Left lobe of liver (tissue), 2 donors: ENCODE measurements at regions not wholly inside any gene's neighbourhood (a gene's known extent, or its start where the extent isn't known, plus 50 kb on each side); places are given as distances from the start of the nearest gene placed in this dataset.

ENCODE experiments used
- ATAC-seq: fragments of 200-7000 bp; cut with Tn5 transposase; one replicate; pipeline ENCODE4 v1.9.1; 2020; ENCODE audit warnings: mild to moderate bottlenecking, moderate library complexity
- DNase-seq: peaks from one replicate; pipeline ENCODE4 v3.0.0-alpha.2; 2020; ENCODE audit warnings: low spot score
- donor health status: DM: no; HTN: no; CAD: no; lungs with moderate emphysema.
- donor health status: DM: no; HTN: yes; CAD: no.

GRCh38 chr18:54100920-54101470 is 123.5 kb downstream of the MBD2 start:
- no peak for ATAC-seq

GRCh38 chr18:54100466-54100865 is 124.0 kb downstream of the MBD2 start:
- no peak for DNase-seq

More at GRCh38 chr18:54100920-54101470, 123.5 kb downstream of the MBD2 start:
- DNase-seq: no peak

GRCh38 chr18:54094474-54094873 is 130.0 kb downstream of the MBD2 start:
- ATAC-seq (no peak), DNase-seq (no peak)

More at GRCh38 chr18:54100466-54100865, 124.0 kb downstream of the MBD2 start:
- ATAC-seq: no peak

- ATAC-seq: no peak
- DNase-seq: no peak
Observed at GRCh38 chr18:54090856-54091255, 133.6 kb downstream of the MBD2 start.

- DNase-seq (no peak), ATAC-seq (no peak)
Observed at GRCh38 chr18:54089749-54090459, 134.6 kb downstream of the MBD2 start.

GRCh38 chr18:54086863-54087262 is 137.6 kb downstream of the MBD2 start:
- no peak for DNase-seq
- ATAC-seq: no peak

- no peak for DNase-seq
- ATAC-seq: no peak
Observed at GRCh38 chr18:54086046-54086802, 138.2 kb downstream of the MBD2 start.

GRCh38 chr18:54080858-54081257 is 143.6 kb downstream of the MBD2 start:
- no peak for ATAC-seq
- no peak for DNase-seq

- ATAC-seq: no peak
- DNase-seq: no peak
Observed at GRCh38 chr18:54076166-54076565, 148.3 kb downstream of the MBD2 start.

- ATAC-seq: no peak
- no peak for DNase-seq
Observed at GRCh38 chr18:54075689-54076088, 148.8 kb downstream of the MBD2 start.

- ATAC-seq: no peak
Observed at GRCh38 chr18:54069729-54070128, 154.7 kb downstream of the MBD2 start.

GRCh38 chr18:54060343-54061005 is 164.0 kb downstream of the MBD2 start:
- ATAC-seq (no peak), DNase-seq (no peak)

More at GRCh38 chr18:54069729-54070128, 154.7 kb downstream of the MBD2 start:
- DNase-seq: no peak

- no peak for DNase-seq
- ATAC-seq: no peak
Observed at GRCh38 chr18:54052732-54053429, 171.6 kb downstream of the MBD2 start.

- DNase-seq (no peak), ATAC-seq (no peak)
Observed at GRCh38 chr18:54052259-54052658, 172.2 kb downstream of the MBD2 start.

GRCh38 chr18:54043484-54044251 is 180.8 kb downstream of the MBD2 start:
- DNase-seq (no peak), ATAC-seq (no peak)

GRCh38 chr18:54035927-54036326 is 188.5 kb downstream of the MBD2 start:
- no peak for DNase-seq
- ATAC-seq: no peak

GRCh38 chr18:54033052-54033451 is 191.4 kb downstream of the MBD2 start:
- DNase-seq (no peak), ATAC-seq (no peak)

- DNase-seq: no peak
- no peak for ATAC-seq
Observed at GRCh38 chr18:54032412-54032811, 192.1 kb downstream of the MBD2 start.

GRCh38 chr18:54031243-54031642 is 193.2 kb downstream of the MBD2 start:
- DNase-seq (no peak), ATAC-seq (no peak)

GRCh38 chr18:54030434-54030833 is 194.0 kb downstream of the MBD2 start:
- DNase-seq: no peak
- no peak for ATAC-seq
